M059J (cell line): ENCODE measurements at regions not wholly inside any gene's neighbourhood (a gene's known extent, or its start where the extent isn't known, plus 50 kb on each side); places are given as distances from the start of the nearest gene placed in this dataset.

Source experiments
- DNase-seq: peaks from one replicate; pipeline ENCODE4 v3.0.0-alpha.2; 2012; ENCODE audit warnings: low read depth

GRCh38 chr9:135219676-135220600 lies 132.5 kb downstream of the OLFM1 start:
- DNase-seq, result no peak

DNA sequence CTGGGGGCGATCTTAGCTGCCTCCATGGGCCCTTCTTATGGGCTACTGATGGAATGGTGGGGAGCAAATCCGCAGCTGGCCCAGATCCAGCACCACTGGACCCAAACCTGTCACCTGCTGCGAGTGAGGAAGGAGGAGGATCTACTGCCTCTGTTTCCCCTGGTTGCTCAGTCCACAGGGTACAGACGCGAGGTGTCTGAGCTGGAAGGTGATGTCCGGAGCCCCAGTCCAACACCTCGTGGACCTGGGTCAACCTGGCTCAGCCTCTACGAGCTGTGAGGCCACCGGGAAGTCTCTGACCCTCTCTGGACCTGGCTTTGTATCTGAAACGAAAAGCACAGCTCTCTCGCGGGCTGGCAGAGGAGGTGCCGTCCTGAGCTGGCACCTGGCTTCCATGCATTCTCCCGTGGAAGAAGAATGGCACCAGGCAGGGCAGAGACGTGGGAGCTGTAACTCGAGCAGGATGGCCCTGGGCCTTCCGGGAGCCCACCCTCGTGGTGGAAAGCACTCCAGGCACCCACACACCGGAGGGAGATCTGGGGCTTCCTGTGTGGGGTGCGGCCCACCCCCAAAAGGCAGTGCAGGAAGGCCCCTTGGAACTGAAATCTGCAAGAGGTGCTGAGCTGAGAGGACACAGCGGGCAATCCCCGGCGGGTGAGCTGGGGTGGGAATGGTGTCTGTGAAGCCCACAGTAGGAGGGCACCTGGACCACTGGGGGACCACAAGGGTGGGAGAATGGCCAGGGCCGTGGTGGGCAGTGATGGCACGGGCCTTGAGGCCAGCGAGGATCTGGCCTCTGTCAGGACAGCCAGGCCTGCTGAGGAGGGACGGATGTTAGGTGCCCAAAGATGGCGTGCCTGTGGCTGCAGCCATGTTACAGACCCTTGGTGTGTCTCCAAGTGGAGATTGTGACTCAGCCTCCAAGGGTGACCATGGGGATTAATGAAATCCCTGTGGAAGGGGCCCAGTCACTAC lies 133.4 kb downstream of the OLFM1 start:
- peak; percentile 18 for DNase-seq

DNA sequence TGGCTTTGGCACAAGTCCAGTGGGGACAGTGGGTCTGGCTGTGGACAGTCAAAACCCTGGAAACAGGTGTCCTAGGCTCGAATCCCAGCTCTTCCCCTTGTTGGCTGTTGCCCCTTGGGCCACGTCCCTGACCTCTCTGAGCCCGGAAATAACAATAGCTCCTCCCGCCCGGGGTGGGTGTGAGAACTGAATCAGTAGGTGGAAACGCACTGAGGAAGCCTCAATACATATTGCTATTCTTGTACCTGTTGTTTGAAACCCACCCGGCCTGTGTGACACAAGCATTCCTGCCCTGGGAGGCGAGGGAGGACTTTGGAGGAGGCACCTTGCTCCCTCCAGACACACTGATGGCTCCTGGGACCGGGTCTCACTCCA lies 134.1 kb downstream of the OLFM1 start:
- DNase-seq, result no peak

DNA sequence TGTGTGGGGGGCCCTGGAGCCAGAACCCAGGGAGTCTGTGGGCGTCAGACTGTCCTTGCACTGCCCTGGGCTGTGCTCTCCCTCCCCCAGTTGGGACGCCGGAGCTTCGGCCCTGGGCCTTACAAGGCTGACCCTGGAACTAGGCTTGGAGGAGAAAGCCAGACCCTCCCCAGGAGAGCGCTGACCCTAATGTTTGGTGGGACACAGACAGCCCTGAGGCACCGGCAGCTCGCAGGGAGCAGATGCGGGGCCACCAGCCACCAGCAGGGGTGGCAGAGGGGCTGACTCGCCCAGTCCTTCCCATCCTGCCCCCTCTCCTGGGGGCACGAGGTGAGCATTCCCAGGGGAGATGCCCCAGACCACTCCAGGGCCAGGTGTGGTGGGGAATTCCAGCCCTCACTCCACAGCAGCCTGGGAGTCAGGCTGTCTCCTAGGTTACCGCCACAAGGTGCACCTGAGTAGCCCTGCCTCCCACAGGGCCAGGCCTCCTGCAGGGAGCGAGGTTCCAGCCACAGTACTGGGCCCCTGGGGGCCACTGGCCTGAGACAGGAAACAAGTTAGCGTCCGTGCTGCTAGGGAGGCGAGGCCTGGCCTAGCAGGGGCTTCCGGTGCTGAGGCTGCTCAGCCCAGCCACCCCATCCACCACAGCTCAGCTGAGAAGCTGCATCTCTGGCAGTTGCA lies 134.6 kb downstream of the OLFM1 start:
- no peak for DNase-seq

- DNase-seq, result no peak
These were observed 135.7 kb downstream of the OLFM1 start for GRCh38 chr9:135222881-135223760.

DNA sequence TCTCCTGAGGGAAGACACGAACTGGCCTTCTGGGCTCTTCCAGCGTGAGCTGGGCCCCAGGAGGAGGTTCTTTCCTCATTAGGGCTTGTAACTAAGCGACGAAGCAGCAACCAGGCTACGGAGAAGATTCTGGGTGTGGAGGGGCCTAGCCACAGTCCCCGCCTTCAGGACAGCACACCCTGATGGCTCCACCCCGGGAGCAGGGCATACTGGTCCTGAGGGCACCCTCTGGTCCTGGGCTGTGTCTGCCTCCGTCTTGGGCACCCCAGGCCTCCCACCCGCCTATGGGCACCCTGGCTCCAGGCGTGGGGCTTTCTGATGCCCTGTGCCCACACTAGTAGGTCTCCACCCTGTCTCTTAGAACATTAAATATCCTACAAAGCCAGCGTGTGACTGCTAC lies 136.4 kb downstream of the OLFM1 start:
- DNase-seq, result no peak

- DNase-seq, result no peak
These were observed 136.9 kb downstream of the OLFM1 start for GRCh38 chr9:135224286-135224877.

DNA sequence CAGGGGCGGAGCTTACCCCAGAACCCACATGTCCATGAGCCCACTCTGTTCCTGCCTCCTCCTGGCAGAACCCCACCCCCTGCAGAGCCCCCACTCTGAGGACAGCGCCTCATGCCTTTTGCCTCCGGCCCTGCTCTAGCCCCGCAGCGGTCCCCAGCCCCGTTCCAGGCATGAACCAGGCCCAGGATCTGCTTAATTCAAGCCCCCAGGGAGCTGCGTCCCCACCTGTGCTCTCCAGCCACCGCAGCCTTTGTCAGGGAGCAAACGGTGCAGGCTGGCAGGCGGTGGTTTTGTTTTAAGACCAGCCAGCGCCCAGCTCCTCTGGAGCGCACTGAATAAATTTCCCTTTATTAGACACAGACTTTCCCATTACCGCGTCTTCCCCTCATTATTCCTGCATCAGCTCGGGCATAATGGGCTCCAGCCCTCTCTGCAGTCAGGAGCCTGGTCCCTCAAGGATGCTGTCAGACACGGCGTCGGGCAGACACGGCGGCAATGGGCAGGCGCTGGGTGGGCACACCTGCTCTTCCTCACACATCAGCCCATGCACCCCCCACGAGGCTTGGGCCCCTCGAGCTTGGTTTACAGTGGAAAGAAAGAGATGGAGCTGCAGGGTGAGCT lies 137.6 kb downstream of the OLFM1 start:
- DNase-seq, result no peak

GRCh38 chr9:135225619-135226228 lies 138.3 kb downstream of the OLFM1 start:
- DNase-seq, result no peak

- DNase-seq, result no peak
These were observed 139.0 kb downstream of the OLFM1 start for GRCh38 chr9:135226369-135227050.

DNA sequence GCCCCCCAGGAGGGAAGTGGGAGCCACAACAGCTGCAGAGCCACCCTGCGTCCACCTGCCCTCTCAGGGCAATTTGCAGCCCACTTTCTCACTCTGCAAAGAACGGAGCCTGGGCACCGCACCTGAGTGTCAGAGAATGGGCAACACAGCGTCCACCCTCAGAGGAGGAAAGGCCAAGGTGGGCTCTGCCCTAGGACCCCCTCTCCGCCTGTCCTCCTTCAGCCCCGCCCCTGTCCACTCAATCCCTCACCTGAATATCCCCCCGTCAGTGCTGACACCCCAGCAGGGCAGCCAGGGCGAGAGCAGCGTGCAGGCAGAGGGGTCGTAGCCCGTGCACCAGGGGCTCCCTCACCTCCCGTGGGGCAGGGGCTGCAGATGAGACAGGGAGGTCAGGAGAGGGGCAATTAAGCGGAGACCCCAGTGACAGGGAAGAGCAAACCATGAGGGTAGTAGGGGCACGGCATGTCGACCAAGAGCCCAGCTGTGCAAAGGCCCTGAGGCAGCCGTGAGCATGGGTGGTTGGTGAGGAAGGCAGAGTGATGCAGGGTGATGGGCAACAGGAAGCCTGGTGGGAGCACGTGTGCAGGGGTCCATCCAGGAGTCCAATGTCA lies 140.3 kb downstream of the OLFM1 start:
- DNase-seq, result no peak

DNA sequence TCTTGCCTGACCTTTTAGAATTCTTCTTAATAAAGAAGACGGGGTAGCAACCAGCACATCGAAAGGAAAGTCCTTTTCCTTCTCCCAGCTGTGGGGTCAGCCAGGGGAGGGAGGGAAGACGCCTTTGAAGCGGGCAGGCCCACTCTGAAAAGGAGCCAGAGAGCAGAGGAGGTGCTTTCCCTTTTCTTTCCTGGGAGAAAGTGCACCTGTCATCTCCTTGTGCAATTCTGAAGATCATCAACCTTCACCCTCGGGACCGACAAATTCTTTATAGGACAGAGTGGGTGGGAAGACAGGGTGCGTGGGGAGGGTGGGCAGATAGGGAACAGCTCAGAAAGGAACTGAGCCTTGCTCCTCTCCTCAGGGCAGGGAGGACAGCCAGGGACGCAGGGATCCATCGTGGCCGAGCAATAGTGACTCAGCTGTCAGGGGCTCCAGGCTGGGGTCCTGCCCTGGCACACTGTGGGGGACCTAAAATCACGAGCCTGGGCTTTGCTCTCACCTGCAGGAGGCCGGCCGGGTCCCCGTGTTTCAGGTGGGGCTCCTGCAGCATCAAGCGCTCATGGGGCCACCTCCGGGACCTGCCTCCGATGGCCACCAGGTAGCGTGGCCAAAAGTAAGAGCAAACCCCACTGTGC lies 141.0 kb downstream of the OLFM1 start:
- no peak for DNase-seq

DNA sequence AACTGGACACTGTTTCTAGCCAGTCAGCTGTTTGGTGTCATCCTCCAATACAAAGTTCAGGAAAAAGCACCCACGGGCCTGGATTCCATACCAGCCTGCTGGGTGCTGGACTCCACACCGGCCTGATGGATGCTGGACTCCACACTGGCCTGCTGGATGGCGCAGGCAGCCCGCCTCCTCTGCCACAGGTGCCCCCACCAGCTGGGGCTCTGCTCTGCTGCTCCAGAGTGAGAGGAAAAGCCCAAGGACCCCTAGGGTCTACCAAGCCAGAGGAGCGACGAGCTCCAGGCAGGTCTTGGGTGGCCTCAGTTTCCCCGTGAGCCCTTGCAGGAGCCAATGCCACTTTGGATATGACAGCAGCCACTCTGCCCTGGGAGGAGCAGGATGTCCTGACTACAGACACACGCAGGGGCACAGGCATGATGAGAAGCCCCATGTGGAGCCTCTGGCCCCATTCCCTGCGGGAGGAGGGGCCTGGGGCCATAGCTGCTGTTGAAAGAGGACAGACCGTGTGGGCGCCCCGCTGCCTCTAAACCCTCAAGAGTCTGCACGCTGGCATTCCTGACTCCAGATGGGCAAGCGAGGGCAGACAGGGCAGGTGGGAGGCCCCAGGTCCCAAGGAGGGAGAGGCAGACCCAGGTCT lies 141.6 kb downstream of the OLFM1 start:
- no peak for DNase-seq

DNA sequence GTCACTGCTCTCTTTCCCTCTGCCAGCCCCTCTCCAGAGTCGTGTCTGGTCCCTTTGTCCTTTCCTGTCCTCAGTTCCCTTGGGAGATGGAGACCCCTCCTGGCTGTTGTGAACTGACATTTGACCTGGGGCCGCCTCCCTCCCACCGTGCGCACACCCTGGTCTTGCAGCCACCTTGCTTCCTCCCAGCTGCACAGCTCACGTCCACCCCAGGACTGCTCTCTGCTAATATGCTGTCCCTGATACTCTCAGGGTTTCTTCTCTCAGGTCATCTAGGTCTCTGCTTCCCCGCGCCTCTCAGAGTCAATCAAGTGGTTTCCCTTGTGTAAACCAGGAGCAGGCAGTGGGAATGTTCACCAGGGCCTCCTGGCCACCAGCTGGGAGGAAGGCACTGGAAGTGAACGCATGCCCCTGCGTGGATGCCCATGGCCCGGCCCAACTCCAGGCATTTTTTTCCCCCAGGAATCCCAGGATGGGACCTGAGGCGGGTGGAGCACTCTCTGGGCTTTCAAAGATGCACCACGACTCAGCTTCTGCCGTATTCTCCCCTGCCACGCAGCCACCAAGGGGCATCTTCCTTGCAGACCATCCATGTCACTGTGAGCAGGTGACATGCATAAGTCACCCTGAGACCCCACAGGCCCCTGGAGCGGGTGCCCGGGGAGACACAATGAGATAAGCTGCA lies 142.4 kb downstream of the OLFM1 start:
- DNase-seq, result no peak

DNA sequence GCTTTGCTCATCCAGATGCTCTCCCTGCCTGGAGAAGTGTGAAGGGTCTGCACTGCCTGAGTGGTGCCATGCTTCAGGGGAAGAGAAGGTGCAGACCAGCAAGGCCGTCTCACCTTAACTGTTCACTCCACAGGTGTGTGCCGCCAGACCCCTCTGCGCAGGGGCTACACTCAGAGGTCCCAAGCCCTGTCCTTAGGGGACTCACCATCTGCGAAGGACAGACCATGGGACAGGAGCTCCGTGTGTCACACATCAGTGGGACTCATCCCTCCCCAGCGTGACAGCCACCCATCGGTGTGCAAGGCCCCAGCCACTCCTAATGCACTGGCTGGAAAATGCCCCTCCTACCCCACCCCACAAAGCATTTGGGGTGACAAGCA lies 142.9 kb downstream of the OLFM1 start:
- DNase-seq, result no peak

GRCh38 chr9:135230817-135231520 lies 143.5 kb downstream of the OLFM1 start:
- no peak for DNase-seq
